Activated CD8-positive, alpha-beta memory T cell treated with anti-CD3 and anti-CD28 coated beads, Interleukin-2, amount 50 U/mL, for 48 hours (primary cell): ENCODE measurements at regions not wholly inside any gene's neighbourhood (a gene's known extent, or its start where the extent isn't known, plus 50 kb on each side); places are given as distances from the start of the nearest gene placed in this dataset.
"Not testable (repeated sequence)": the region's sequence is repeated elsewhere in the genome, so short reads cannot be mapped to it uniquely, and the experiment has no call there.

Experiments
- DNase-seq: peaks from one replicate; pipeline ENCODE4 v3.0.0-alpha.2; 2020

- DNase-seq: no peak
Measured at GRCh38 chr4:188754372-188755002, 615.2 kb downstream of the TRIML1 start.

GRCh38 chr4:188767496-188767895 lies 628.3 kb downstream of the TRIML1 start:
- no peak for DNase-seq

- DNase-seq: no peak
Measured at GRCh38 chr4:188778905-188779304, 639.7 kb downstream of the TRIML1 start.

GRCh38 chr4:188779581-188779980 lies 640.3 kb downstream of the TRIML1 start:
- no peak for DNase-seq

- no peak for DNase-seq
Measured at GRCh38 chr4:188780028-188780427, 640.8 kb downstream of the TRIML1 start.

GRCh38 chr4:188780686-188781085 lies 641.4 kb downstream of the TRIML1 start:
- DNase-seq: no peak

GRCh38 chr4:188781655-188782054 lies 642.4 kb downstream of the TRIML1 start:
- DNase-seq: no peak

GRCh38 chr4:188783175-188783574 lies 643.9 kb downstream of the TRIML1 start:
- no peak for DNase-seq

GRCh38 chr4:188783606-188784160 lies 644.4 kb downstream of the TRIML1 start:
- no peak for DNase-seq

- not testable (repeated sequence) for DNase-seq
Measured at GRCh38 chr4:188796600-188796999, 657.4 kb downstream of the TRIML1 start.

GRCh38 chr4:188797011-188797410 lies 657.8 kb downstream of the TRIML1 start:
- not testable (repeated sequence) for DNase-seq

- DNase-seq: no peak
Measured at GRCh38 chr4:188804861-188805260, 665.6 kb downstream of the TRIML1 start.

GRCh38 chr4:188811121-188811520 lies 671.9 kb downstream of the TRIML1 start:
- DNase-seq: no peak

GRCh38 chr4:188812644-188813043 lies 673.4 kb downstream of the TRIML1 start:
- no peak for DNase-seq

- DNase-seq: no peak
Measured at GRCh38 chr4:188818300-188818699, 679.1 kb downstream of the TRIML1 start.

GRCh38 chr4:188819233-188819632 lies 680.0 kb downstream of the TRIML1 start:
- DNase-seq: no peak

- no peak for DNase-seq
Measured at GRCh38 chr4:188821500-188821899, 682.3 kb downstream of the TRIML1 start.

- no peak for DNase-seq
Measured at GRCh38 chr4:188822698-188823097, 683.5 kb downstream of the TRIML1 start.

- no peak for DNase-seq
Measured at GRCh38 chr4:188824553-188824952, 685.3 kb downstream of the TRIML1 start.

GRCh38 chr4:188826393-188826792 lies 687.2 kb downstream of the TRIML1 start:
- DNase-seq: no peak

- DNase-seq: no peak
Measured at GRCh38 chr4:188839704-188840103, 700.5 kb downstream of the TRIML1 start.

- DNase-seq: no peak
Measured at GRCh38 chr4:188841523-188841922, 702.3 kb downstream of the TRIML1 start.

- DNase-seq: no peak
Measured at GRCh38 chr4:188854436-188854835, 715.2 kb downstream of the TRIML1 start.

GRCh38 chr4:188858696-188859095 lies 719.5 kb downstream of the TRIML1 start:
- DNase-seq: no peak

- no peak for DNase-seq
Measured at GRCh38 chr4:188864741-188865140, 725.5 kb downstream of the TRIML1 start.
